Fibroblast of villous mesenchyme (primary cell): ENCODE measurements at regions not wholly inside any gene's neighbourhood (a gene's known extent, or its start where the extent isn't known, plus 50 kb on each side); places are given as distances from the start of the nearest gene placed in this dataset.

ENCODE experiments used
- DNase-seq: peaks from one replicate; pipeline ENCODE4 v3.0.0-alpha.2; 2010; ENCODE audit warnings: low read depth
- H3K4me3 ChIP-seq: 2 replicates; pipeline ENCODE4 v1.5.1; 2011; ENCODE audit warnings: low read depth, mild to moderate bottlenecking, low read length
- TF ChIP-seq, protein P1 (sequence below): IDR thresholded peaks from 2 replicates; pipeline ENCODE4 v1.5.1; 2012; ENCODE audit warnings: low read depth, mild to moderate bottlenecking, low read length; ENCODE audit not compliant: insufficient read depth

GRCh38 chr18:75158465-75159237, 50.3 kb downstream of the PTGR3 start:
- no peak for DNase-seq
- H3K4me3 ChIP-seq, result no peak overlapping the region
- TF ChIP-seq, protein P1, sequence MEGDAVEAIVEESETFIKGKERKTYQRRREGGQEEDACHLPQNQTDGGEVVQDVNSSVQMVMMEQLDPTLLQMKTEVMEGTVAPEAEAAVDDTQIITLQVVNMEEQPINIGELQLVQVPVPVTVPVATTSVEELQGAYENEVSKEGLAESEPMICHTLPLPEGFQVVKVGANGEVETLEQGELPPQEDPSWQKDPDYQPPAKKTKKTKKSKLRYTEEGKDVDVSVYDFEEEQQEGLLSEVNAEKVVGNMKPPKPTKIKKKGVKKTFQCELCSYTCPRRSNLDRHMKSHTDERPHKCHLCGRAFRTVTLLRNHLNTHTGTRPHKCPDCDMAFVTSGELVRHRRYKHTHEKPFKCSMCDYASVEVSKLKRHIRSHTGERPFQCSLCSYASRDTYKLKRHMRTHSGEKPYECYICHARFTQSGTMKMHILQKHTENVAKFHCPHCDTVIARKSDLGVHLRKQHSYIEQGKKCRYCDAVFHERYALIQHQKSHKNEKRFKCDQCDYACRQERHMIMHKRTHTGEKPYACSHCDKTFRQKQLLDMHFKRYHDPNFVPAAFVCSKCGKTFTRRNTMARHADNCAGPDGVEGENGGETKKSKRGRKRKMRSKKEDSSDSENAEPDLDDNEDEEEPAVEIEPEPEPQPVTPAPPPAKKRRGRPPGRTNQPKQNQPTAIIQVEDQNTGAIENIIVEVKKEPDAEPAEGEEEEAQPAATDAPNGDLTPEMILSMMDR, result no peak

- no peak for DNase-seq
- no peak overlapping the region for H3K4me3 ChIP-seq
- TF ChIP-seq, protein P1, result no peak
Measured at GRCh38 chr18:75157851-75158250, 51.1 kb downstream of the PTGR3 start.

DNA sequence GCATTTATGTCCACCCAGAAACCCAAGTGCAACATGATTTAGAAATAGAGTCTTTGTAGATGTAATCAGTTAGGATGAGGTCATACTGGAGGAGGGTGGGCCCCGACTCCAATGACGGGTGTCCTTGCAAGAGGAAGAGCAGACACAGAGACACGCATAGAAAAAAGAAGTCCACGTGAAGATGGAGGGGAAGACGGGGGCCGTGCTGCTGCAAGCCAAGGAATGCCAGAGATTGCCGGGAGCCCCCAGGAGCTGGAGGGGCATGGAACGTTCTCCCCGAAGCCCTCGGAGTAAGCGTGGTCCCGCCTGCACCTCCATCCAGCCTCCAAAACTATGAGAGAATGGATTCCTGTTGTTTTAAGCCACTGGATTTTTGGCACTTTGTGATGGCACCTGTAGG, 51.6 kb downstream of the PTGR3 start:
- H3K4me3 ChIP-seq, result no peak overlapping the region
- no peak for DNase-seq
- TF ChIP-seq, protein P1, result no peak

- DNase-seq, result no peak
- no peak overlapping the region for H3K4me3 ChIP-seq
- TF ChIP-seq, protein P1, result no peak
Measured at GRCh38 chr18:75156831-75157230, 52.1 kb downstream of the PTGR3 start.

DNA sequence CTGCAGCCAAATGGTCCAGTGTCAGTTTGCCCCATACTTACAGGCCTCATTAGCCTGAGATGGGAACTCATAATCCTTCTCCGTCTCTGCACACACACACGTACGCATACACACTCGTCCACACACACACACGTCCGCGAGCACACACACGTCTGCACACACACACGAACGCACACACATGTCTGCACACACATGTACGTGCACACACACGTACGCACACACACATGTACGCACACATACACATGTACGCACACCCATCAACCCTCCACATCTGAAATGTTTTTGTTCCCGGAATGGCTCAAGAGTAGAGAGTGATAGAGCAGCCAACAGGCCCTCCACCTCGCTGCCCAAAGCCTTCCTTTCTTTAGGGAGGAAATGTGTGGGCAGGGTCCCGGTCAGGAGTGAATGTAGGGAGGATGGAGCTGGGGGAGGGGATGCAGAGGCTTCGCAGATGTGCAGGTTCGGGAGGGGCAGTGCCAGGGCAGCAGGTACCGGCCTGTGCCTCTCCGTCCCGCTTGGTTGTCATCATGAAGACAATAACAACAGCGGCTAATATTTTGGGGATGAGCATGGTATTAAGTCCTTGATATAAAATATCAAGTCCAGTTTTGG, 52.7 kb downstream of the PTGR3 start:
- H3K4me3 ChIP-seq, result no peak overlapping the region
- no peak for DNase-seq
- TF ChIP-seq, protein P1, result no peak

- no peak overlapping the region for H3K4me3 ChIP-seq
- no peak for DNase-seq
- TF ChIP-seq, protein P1, result no peak
Measured at GRCh38 chr18:75154997-75155396, 53.9 kb downstream of the PTGR3 start.
